Right lobe of liver (tissue), 6 donors: ENCODE measurements at regions not wholly inside any gene's neighbourhood (a gene's known extent, or its start where the extent isn't known, plus 50 kb on each side); places are given as distances from the start of the nearest gene placed in this dataset.

Experiments
- ATAC-seq, 4 donors: fragments of 200-7000 bp; cut with Tn5 transposase; one replicate each; pipeline ENCODE4 v1.9.1; 2020; ENCODE audit warnings: mild to moderate bottlenecking in 4 of 4, moderate library complexity in 4 of 4
- DNase-seq, 3 donors: peaks; one replicate each; pipeline ENCODE4 v3.0.0-alpha.2; 2020
- H3K27ac ChIP-seq, 3 donors: fragments of 200-600 bp; one replicate each; pipeline ENCODE4 v1.8.0; 2022
- H3K27me3 ChIP-seq, 2 donors: fragments of 200-600 bp; one replicate each; pipeline ENCODE4 v1.8.0; 2022
- H3K36me3 ChIP-seq, 4 donors: fragments of 200-600 bp; sonication (generic) in 1 of 4; one replicate each; pipeline versions ENCODE4 v1.5.1 to v1.8.0; 2017 to 2022; ENCODE audit warnings: control low read depth in 1 of 4
- H3K4me1 ChIP-seq, 4 donors: fragments of 200-600 bp; sonication (generic) in 1 of 4; one replicate each; pipeline versions ENCODE4 v1.5.1 to v1.8.0; 2017 to 2022; ENCODE audit warnings: control low read depth in 1 of 4
- H3K4me3 ChIP-seq, 3 donors: fragments of 200-600 bp; one replicate each; pipeline ENCODE4 v1.8.0; 2022
- H3K9me3 ChIP-seq, 4 donors: fragments of 200-600 bp; sonication (generic) in 1 of 4; one replicate each; pipeline versions ENCODE4 v1.5.1 to v1.8.0; 2017 to 2022; ENCODE audit warnings: control low read depth in 1 of 4
- POLR2A ChIP-seq: fragments of 450-650 bp; IDR thresholded peaks from one replicate; pipeline ENCODE4 v1.6.1; 2017; ENCODE audit warnings: antibody characterized with exemption, mild to moderate bottlenecking
- WGBS: methylation state at CpG from one replicate; pipeline ENCODE4 v1.1.6; 2018; ENCODE audit warnings: low coverage, low lambda C conversion rate; ENCODE audit not compliant: insufficient coverage; ENCODE audit errors: missing lambda C conversion rate; 5-methylcytosine and 5-hydroxymethylcytosine counted together
- intact Hi-C, 2 donors: fragments of 100-400 bp; cut with DNase I; formaldehyde crosslinking; loops; one replicate each; pipeline versions ENCODE4 v1.11.2 to v1.14.1; 2022
- TF ChIP-seq, protein P1 (sequence below), 4 donors: fragments of 200-600 bp in 3 of 4; fragments of 450-650 bp in 1 of 4; IDR thresholded peaks; one replicate each; pipeline versions ENCODE4 v1.5.1 to v1.8.0; 2016 to 2022; ENCODE audit warnings: antibody characterized with exemption in 4 of 4, mild to moderate bottlenecking in 2 of 4
- donor health status: DM: no; HTN: yes; CAD: no.
- donor health status: DM: no; HTN: no; CAD: no.
- donor health status: DM: no; HTN: no; CAD: no.
- donor health status: DM: no; HTN: yes; CAD: no.
- donor health status: DM: no; HTN: yes; CAD: no.

DNA sequence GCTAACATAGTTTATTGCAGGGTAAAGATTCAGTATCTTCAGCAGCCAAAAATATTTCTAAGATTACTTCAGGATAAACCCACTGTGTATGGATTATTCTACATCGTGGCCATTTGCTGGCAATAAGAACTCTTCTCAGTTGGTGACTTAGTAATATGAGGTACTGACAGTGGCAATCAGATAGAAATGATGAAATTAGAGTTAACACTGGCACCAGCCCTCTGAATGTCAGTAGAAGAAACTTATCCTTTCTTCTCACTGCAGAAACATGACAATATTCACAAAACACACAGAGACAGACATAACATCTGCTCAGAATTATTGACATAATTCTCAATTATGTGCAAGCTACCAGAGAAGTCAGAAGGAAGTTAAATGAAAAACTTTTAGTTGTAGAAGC, 246.3 kb upstream of the COL3A1 start:
- no peaks in the 10 kb centered on the region for H3K4me1 ChIP-seq
- no peaks in the 10 kb centered on the region for H3K36me3 ChIP-seq
- H3K27me3 ChIP-seq = no peaks in the 10 kb centered on the region
- ATAC-seq = no peak
- H3K27ac ChIP-seq = no peak overlapping the region
- H3K9me3 ChIP-seq = no peaks in the 10 kb centered on the region
- DNase-seq = no peak
- intact Hi-C loops = no loop called here
- TF ChIP-seq, protein P1, sequence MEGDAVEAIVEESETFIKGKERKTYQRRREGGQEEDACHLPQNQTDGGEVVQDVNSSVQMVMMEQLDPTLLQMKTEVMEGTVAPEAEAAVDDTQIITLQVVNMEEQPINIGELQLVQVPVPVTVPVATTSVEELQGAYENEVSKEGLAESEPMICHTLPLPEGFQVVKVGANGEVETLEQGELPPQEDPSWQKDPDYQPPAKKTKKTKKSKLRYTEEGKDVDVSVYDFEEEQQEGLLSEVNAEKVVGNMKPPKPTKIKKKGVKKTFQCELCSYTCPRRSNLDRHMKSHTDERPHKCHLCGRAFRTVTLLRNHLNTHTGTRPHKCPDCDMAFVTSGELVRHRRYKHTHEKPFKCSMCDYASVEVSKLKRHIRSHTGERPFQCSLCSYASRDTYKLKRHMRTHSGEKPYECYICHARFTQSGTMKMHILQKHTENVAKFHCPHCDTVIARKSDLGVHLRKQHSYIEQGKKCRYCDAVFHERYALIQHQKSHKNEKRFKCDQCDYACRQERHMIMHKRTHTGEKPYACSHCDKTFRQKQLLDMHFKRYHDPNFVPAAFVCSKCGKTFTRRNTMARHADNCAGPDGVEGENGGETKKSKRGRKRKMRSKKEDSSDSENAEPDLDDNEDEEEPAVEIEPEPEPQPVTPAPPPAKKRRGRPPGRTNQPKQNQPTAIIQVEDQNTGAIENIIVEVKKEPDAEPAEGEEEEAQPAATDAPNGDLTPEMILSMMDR (IDR thresholded peaks at IDR 0.05) = no peak
- TF ChIP-seq POLR2A = no peak
- WGBS = 36% methylated on average over 1 of the region's 1 CpG
- no peak overlapping the region for H3K4me3 ChIP-seq

DNA sequence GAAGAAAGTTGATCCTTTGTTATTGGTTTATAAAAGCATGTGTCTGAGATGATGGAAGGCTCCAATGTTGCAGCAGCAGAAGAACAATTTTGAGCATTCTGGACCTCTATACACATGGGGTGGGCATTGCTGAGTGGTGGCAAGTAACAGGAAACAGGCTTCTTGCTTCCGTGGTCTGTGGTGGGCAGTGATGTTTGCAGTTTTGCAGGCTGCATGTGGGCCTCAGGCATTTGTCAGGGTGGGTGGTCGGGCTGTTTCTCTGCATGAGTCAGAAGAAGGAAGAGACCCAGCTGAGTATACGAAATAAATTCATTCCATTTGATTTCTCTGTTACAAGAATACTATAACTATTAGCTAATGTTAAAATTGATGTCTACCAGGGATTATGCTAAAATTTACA, 239.5 kb upstream of the COL3A1 start:
- TF ChIP-seq, protein P1 (IDR thresholded peaks at IDR 0.05) = no peak
- no peak for TF ChIP-seq POLR2A
- H3K9me3 ChIP-seq = no peaks in the 10 kb centered on the region

DNA sequence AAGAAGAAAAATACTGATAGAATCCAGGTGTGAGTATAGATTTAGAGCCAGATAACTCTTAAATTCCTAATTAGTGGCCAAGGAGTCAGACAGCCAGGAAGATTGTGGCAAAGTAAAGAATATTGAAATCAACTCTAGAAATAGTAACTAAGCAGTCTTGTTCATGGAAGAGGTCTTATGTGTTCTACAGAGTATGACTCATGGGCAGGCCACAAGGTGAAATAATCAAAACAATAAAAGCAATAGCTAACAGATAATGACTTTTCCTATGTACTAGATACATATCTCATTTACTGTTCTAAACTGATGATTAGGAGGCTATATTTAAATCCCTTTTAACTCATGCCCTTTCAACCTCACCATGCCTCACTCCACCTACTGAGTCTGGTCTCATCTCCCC, 227.4 kb upstream of the COL3A1 start:
- no peaks in the 10 kb centered on the region for H3K36me3 ChIP-seq
- no peaks in the 10 kb centered on the region for H3K9me3 ChIP-seq
- no peak overlapping the region for H3K27ac ChIP-seq
- no peak overlapping the region for H3K4me3 ChIP-seq
- no peak for ATAC-seq
- no peak for DNase-seq
- no peaks in the 10 kb centered on the region for H3K27me3 ChIP-seq
- TF ChIP-seq, protein P1 (IDR thresholded peaks at IDR 0.05) = no peak
- no peak for TF ChIP-seq POLR2A
- intact Hi-C loops = no loop called here
- no peaks in the 10 kb centered on the region for H3K4me1 ChIP-seq

More for the DNA sequence above, 239.5 kb upstream of the COL3A1 start:
- intact Hi-C loops = no loop called here
- Histone ChIP-seq H3K36me3 (no peaks in the 10 kb centered on the region), H3K4me3 (no peak overlapping the region), H3K27me3 (no peaks in the 10 kb centered on the region), H3K4me1 (no peaks in the 10 kb centered on the region), H3K27ac (no peak overlapping the region)
- WGBS = 20% methylated on average over 3 of the region's 3 CpGs
- no peak for ATAC-seq
- no peak for DNase-seq

DNA sequence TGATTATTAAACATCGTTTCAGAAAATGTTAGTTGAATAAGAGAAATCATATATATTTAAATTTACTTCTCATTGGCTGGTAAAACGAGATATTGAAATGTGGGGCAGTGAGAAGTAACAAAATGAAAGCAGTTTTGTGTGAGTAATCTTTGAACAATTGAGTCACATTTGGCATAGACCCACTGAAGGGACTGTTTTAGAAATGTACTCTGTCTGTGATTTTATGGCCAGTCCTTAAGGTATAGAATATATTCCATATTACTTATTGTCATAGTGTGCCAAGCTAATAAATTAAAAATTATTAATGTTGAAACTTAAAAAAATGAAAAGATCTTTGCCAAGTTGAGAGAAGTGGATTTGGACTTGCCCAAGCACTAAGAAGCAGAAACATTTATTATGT, 222.4 kb upstream of the COL3A1 start:
- Histone ChIP-seq H3K36me3 (no peaks in the 10 kb centered on the region), H3K9me3 (no peaks in the 10 kb centered on the region), H3K27ac (no peak overlapping the region), H3K4me1 (no peaks in the 10 kb centered on the region), H3K27me3 (no peaks in the 10 kb centered on the region), H3K4me3 (no peak overlapping the region)
- no peak for ATAC-seq
- intact Hi-C loops = no loop called here
- TF ChIP-seq, protein P1 (IDR thresholded peaks at IDR 0.05) = no peak
- no peak for TF ChIP-seq POLR2A
- 36% methylated on average over 2 of the region's 2 CpGs for WGBS
- DNase-seq = no peak

DNA sequence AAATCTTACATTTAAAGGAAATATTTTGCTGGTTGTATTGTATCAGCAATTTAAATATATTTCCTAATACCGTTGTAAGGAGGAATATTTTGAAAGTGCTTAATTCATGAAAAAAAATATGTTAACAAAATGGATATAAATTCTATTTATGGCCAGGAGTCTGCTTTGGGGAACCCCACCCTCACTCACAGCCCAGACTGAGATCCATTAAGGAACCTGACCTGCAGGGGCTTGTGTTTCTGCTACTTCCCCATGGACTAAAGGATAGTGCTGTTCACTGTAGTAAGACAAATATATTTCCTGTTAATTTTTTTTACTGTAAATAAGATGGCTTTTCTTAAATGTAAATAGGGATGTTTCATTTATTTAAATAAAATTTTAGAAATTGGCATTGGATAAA, 221.9 kb upstream of the COL3A1 start:
- no peaks in the 10 kb centered on the region for H3K4me1 ChIP-seq
- intact Hi-C loops = no loop called here
- no peak for TF ChIP-seq POLR2A
- TF ChIP-seq, protein P1 (IDR thresholded peaks at IDR 0.05) = no peak
- 89% methylated on average over 1 of the region's 1 CpG for WGBS
- no peaks in the 10 kb centered on the region for H3K36me3 ChIP-seq
- H3K4me3 ChIP-seq = no peak overlapping the region
- H3K9me3 ChIP-seq = no peaks in the 10 kb centered on the region
- no peaks in the 10 kb centered on the region for H3K27me3 ChIP-seq
- ATAC-seq = no peak
- no peak overlapping the region for H3K27ac ChIP-seq
- DNase-seq = no peak
